HCT116 (cell line): ENCODE measurements at regions not wholly inside any gene's neighbourhood (a gene's known extent, or its start where the extent isn't known, plus 50 kb on each side); places are given as distances from the start of the nearest gene placed in this dataset.

Experiments
- ATAC-seq: fragments of 200-7000 bp; cut with Tn5 transposase; 2 replicates; pipeline ENCODE4 v1.9.1; 2020; ENCODE audit warnings: mild to moderate bottlenecking, moderate library complexity
- BruUV-seq: library from RNA; stranded (reverse); fragments of 400-500 nt; replicated peaks from 2 replicates; lab custom pipeline; 2021; lab: Mats Ljungman, UMichigan
- CTCF ChIA-PET: fragments of 300-600 bp; sonication (Branson Sonifier 250); formaldehyde crosslinking; loops from one replicate; lab custom pipeline; 2021; ENCODE audit warnings: antibody characterized with exemption; lab: Charles Lee
- POLR2A ChIA-PET: fragments of 300-600, 350-600 bp; sonication (Branson Sonifier 250); formaldehyde crosslinking; loops from one replicate; lab custom pipeline; 2021; ENCODE audit warnings: antibody characterized with exemption; lab: Charles Lee
- RAD21 ChIA-PET, 2 experiments: fragments of 300-600 bp; sonication (Branson Sonifier 250); formaldehyde crosslinking; loops; one replicate each; lab custom pipeline; 2023; ENCODE audit warnings: low total read pairs in 2 of 2; ENCODE audit not compliant: uncharacterized antibody in 2 of 2, unreplicated experiment in 2 of 2, low non-redundant PET in 1 of 2; lab: Charles Lee
- DNase-seq: peaks from one replicate; pipeline ENCODE4 v3.0.0-alpha.2; 2010; ENCODE audit warnings: low read depth, low spot score
- H2AFZ ChIP-seq: fragments of 200-600 bp; shearing (Covaris generic), sonication (generic); 2 replicates; pipeline ENCODE4 v1.6.1; 2017; ENCODE audit warnings: low read depth, mixed run types, mixed read lengths, antibody characterized with exemption, low read length; ENCODE audit not compliant: poor library complexity, severe bottlenecking
- H3K27ac ChIP-seq: 2 replicates; pipeline ENCODE4 v1.5.1; 2012; ENCODE audit warnings: low read depth, low read length
- H3K27me3 ChIP-seq: fragments of 200-600 bp; sonication (generic); 2 replicates; pipeline ENCODE4 v1.6.1; 2016; ENCODE audit warnings: mixed run types, low read length, mixed read lengths; ENCODE audit not compliant: insufficient read depth
- H3K36me3 ChIP-seq, 2 experiments: fragments of 200-500 bp in 1 of 2; fragments of 200-600 bp in 1 of 2; sonication (Bioruptor generic) in 1 of 2; sonication (generic) in 1 of 2; 2 replicates each; pipeline versions ENCODE4 v1.5.1 to v1.6.1; 2014 to 2016; ENCODE audit warnings: low read length in 2 of 2, inconsistent platforms in 1 of 2, mixed read lengths in 1 of 2, mixed run types in 1 of 2; ENCODE audit not compliant: insufficient read depth in 2 of 2, control insufficient read depth in 1 of 2
- H3K4me1 ChIP-seq, 2 experiments: fragments of 200-600 bp in 1 of 2; sonication (generic) in 1 of 2; 2 replicates each; pipeline versions ENCODE4 v1.5.1 to v1.6.1; 2012 to 2017; ENCODE audit warnings: low read length in 2 of 2, inconsistent platforms in 1 of 2, mild to moderate bottlenecking in 1 of 2, mixed read lengths in 1 of 2, mixed run types in 1 of 2, moderate library complexity in 1 of 2; ENCODE audit not compliant: insufficient read depth in 2 of 2, control insufficient read depth in 1 of 2
- H3K4me2 ChIP-seq: fragments of 200-600 bp; sonication (generic); 2 replicates; pipeline ENCODE4 v1.6.1; 2017; ENCODE audit warnings: mixed run types, low read length, mixed read lengths
- H3K4me3 ChIP-seq, 2 experiments: fragments of 200-600 bp in 1 of 2; sonication (generic) in 1 of 2; replicated peaks in 1 of 2; 2 replicates each; pipeline ENCODE4 v1.5.1; 2011 to 2016; ENCODE audit warnings: low read length in 2 of 2, control low read depth in 1 of 2, low read depth in 1 of 2, mild to moderate bottlenecking in 1 of 2, mixed read lengths in 1 of 2, mixed run types in 1 of 2
- H3K79me2 ChIP-seq: fragments of 200-600 bp; sonication (generic); 2 replicates; pipeline ENCODE4 v1.6.1; 2017; ENCODE audit warnings: mild to moderate bottlenecking, mixed run types, low read length, moderate library complexity, mixed read lengths; ENCODE audit not compliant: insufficient read depth
- H3K9ac ChIP-seq: fragments of 200-600 bp; sonication (generic); 2 replicates; pipeline ENCODE4 v1.6.1; 2016; ENCODE audit warnings: low read length, mixed read lengths
- H3K9me2 ChIP-seq: fragments of 200-600 bp; sonication (generic), shearing (Covaris generic); 2 replicates; pipeline ENCODE4 v1.6.1; 2017; ENCODE audit warnings: mixed run types, mild to moderate bottlenecking, moderate library complexity; ENCODE audit not compliant: insufficient read depth
- H3K9me3 ChIP-seq, 2 experiments: fragments of 200-500 bp in 1 of 2; fragments of 200-600 bp in 1 of 2; sonication (Bioruptor generic) in 1 of 2; sonication (generic) in 1 of 2; 2 replicates each; pipeline ENCODE4 v1.6.1; 2014 to 2017; ENCODE audit warnings: low read length in 2 of 2, mixed read lengths in 2 of 2, inconsistent platforms in 1 of 2, low read depth in 1 of 2, mild to moderate bottlenecking in 1 of 2, mixed run types in 1 of 2, moderate library complexity in 1 of 2; ENCODE audit not compliant: control insufficient read depth in 1 of 2, insufficient read depth in 1 of 2
- H4K20me1 ChIP-seq: fragments of 200-600 bp; sonication (generic), shearing (Covaris generic); 2 replicates; pipeline ENCODE4 v1.6.1; 2017; ENCODE audit warnings: mixed run types, mild to moderate bottlenecking, moderate library complexity; ENCODE audit not compliant: insufficient read depth
- ATF3 ChIP-seq: IDR thresholded peaks from 2 replicates; pipeline ENCODE4 v1.6.1; 2012
- CBX3 ChIP-seq: IDR thresholded peaks from 2 replicates; pipeline ENCODE4 v1.6.1; 2012; ENCODE audit warnings: low read depth
- JUND ChIP-seq: IDR thresholded peaks from 2 replicates; pipeline ENCODE4 v1.6.1; 2012
- MAX ChIP-seq: IDR thresholded peaks from 2 replicates; pipeline ENCODE4 v1.6.1; 2012
- POLR2A ChIP-seq: IDR thresholded peaks from 2 replicates; pipeline ENCODE4 v1.7.0; 2011; ENCODE audit warnings: borderline replicate concordance; ENCODE audit not compliant: insufficient read depth, insufficient read length; ENCODE audit errors: extremely low read depth
- REST ChIP-seq: IDR thresholded peaks from 2 replicates; pipeline ENCODE4 v1.6.1; 2012; ENCODE audit warnings: low read depth
- SIN3A ChIP-seq: IDR thresholded peaks from 2 replicates; pipeline ENCODE4 v1.6.1; 2012; ENCODE audit warnings: low read depth
- YY1 ChIP-seq: IDR thresholded peaks from 2 replicates; pipeline ENCODE4 v1.6.1; 2011; ENCODE audit warnings: low read length, low read depth, moderate library complexity, mild to moderate bottlenecking; ENCODE audit not compliant: insufficient replicate concordance; ENCODE audit errors: extremely low read depth
- ZFX ChIP-seq: fragments of 450-650 bp; IDR thresholded peaks from 2 replicates; pipeline ENCODE4 v1.6.1; 2017
- intact Hi-C: fragments of 100-400 bp; cut with micrococcal nuclease; formaldehyde crosslinking; loops from 2 replicates; pipeline ENCODE4 v1.10.0; 2022

GRCh38 chr6:102686461-102686860 is 1293.0 kb downstream of the GRIK2 start:
- TF ChIP-seq YY1, result no peak
- no peak for TF ChIP-seq MAX
- TF ChIP-seq CBX3, result no peak
- no peak for TF ChIP-seq SIN3A
- TF ChIP-seq ATF3, result no peak
- no peak for TF ChIP-seq POLR2A
- TF ChIP-seq ZFX, result no peak
- no peak for TF ChIP-seq JUND
- TF ChIP-seq REST, result no peak
- intact Hi-C loops, result no loop called here
- H3K27me3 ChIP-seq, result no peaks in the 10 kb centered on the region
- H3K9me3 ChIP-seq, result no peaks in the 10 kb centered on the region
- H3K27ac ChIP-seq, result no peak overlapping the region
- DNase-seq (no peak), ATAC-seq (no peak)
- no peaks in the 10 kb centered on the region for H3K79me2 ChIP-seq
- no peaks in the 10 kb centered on the region for H3K36me3 ChIP-seq
- no peak overlapping the region for H2AFZ ChIP-seq
- RAD21 ChIA-PET, result no interaction called here
- BruUV-seq, result no TSS peak
- H3K9me2 ChIP-seq, result no peaks in the 10 kb centered on the region
- no peak overlapping the region for H3K9ac ChIP-seq
- CTCF ChIA-PET, result no interaction called here
- POLR2A ChIA-PET, result no interaction called here
- no peak overlapping the region for H3K4me3 ChIP-seq
- no peak overlapping the region for H3K4me2 ChIP-seq
- no peaks in the 10 kb centered on the region for H3K4me1 ChIP-seq
- H4K20me1 ChIP-seq, result no peaks in the 10 kb centered on the region
